GM13977 (cell line): ENCODE measurements at regions not wholly inside any gene's neighbourhood (a gene's known extent, or its start where the extent isn't known, plus 50 kb on each side); places are given as distances from the start of the nearest gene placed in this dataset.
A peak's percentile ranks its signal among the peaks of the same experiment; 100 is the strongest.

Experiments
- DNase-seq: peaks from one replicate; pipeline ENCODE4 v3.0.0; 2012; ENCODE audit warnings: low spot score
- CTCF ChIP-seq: IDR thresholded peaks from 2 replicates; pipeline ENCODE4 v1.5.1; 2012; ENCODE audit warnings: mild to moderate bottlenecking, control low read depth; ENCODE audit not compliant: insufficient read depth; ENCODE audit errors: extremely low read depth, missing control alignments
- in situ Hi-C: fragments of 300-500 bp; cut with MboI; formaldehyde crosslinking; loops from one replicate; pipeline ENCODE4 v1.12.0; 2022; ENCODE audit warnings: low sequenced_read_pairs, low pct_unique_long_range_greater_than_20kb, mixed read lengths, inconsistent platforms; ENCODE audit not compliant: unreplicated experiment

- in situ Hi-C loops: no loop called here
- DNase-seq: no peak
- no peak for TF ChIP-seq CTCF
Observed at GRCh38 chr12:87870493-87871460, 158.4 kb downstream of the C12orf50 start.

GRCh38 chr12:87870061-87870460, 159.1 kb downstream of the C12orf50 start:
- in situ Hi-C loops: no loop called here
- no peak for DNase-seq
- TF ChIP-seq CTCF: no peak

GRCh38 chr12:87866578-87867292, 162.5 kb downstream of the C12orf50 start:
- no peak for DNase-seq
- in situ Hi-C loops: no loop called here
- TF ChIP-seq CTCF: peak; percentile 49

GRCh38 chr12:87861791-87862190, 167.4 kb downstream of the C12orf50 start:
- TF ChIP-seq CTCF: no peak
- DNase-seq: no peak
- in situ Hi-C loops: no loop called here

- DNase-seq: no peak
- in situ Hi-C loops: no loop called here
- TF ChIP-seq CTCF: no peak
Observed at GRCh38 chr12:87853448-87854003, 175.7 kb downstream of the C12orf50 start.

- TF ChIP-seq CTCF: no peak
- in situ Hi-C loops: no loop called here
Observed at GRCh38 chr12:87849074-87849473, 180.1 kb downstream of the C12orf50 start.

More at GRCh38 chr12:87849074-87849473, 180.1 kb downstream of the C12orf50 start:
- no peak for DNase-seq
